Right ventricle myocardium inferior (tissue), 1 donor: ENCODE measurements at regions not wholly inside any gene's neighbourhood (a gene's known extent, or its start where the extent isn't known, plus 50 kb on each side); places are given as distances from the start of the nearest gene placed in this dataset.
A peak's percentile ranks its signal among the peaks of the same experiment; 100 is the strongest.
"Not testable (repeated sequence)": the region's sequence is repeated elsewhere in the genome, so short reads cannot be mapped to it uniquely, and the experiment has no call there.

Source experiments
- ATAC-seq: fragments of 200-7000 bp; cut with Tn5 transposase; one replicate; pipeline ENCODE4 v1.9.1; 2020; ENCODE audit warnings: mild to moderate bottlenecking, moderate library complexity
- DNase-seq: peaks from one replicate; pipeline ENCODE4 v3.0.0; 2021; ENCODE audit errors: missing footprints
- intact Hi-C: fragments of 100-400 bp; cut with DNase I; formaldehyde crosslinking; loops from one replicate; pipeline ENCODE4 v1.11.0; 2022
- donor health status: DM: no; HTN: yes; CAD: no; lungs with severe emphysema.

DNA sequence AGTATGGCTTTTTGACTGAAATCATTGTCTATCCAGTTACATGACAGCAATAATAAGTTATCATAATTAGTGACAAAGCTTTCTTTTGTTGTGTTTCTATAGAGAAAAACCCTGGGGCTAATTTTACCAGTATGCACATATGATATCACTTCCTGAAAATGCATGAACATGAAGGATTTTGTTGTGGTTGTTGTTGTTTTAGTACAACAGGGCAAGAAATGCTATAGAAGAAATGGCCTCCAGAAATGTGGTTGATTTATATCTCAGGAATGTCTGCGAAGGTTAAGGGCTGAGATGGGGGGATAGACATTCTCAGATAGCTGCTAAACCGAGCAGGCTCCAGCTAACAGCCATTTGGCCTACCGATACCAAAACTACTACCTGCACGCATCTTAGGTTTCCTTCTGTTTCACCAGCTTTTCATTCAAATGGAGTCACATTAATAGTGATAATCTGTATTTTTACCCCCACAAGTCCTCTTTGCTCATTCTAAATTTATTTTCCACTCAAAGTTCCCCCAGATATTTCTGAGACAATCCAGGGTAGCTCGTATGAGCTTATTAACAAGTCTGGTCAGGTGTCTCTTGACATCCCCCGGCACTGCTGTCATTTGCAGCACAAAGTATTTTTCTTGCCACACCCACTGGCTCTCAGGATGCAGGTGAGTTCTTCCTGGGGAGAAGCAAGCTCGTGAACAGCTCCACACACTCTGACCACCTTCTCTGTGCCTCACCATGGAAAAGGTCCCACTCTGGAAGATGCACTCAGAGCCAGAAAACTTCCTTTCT, 232.4 kb upstream of the GAS1 start:
- DNase-seq (no peak), ATAC-seq (no peak)
- intact Hi-C loops: no loop called here

DNA sequence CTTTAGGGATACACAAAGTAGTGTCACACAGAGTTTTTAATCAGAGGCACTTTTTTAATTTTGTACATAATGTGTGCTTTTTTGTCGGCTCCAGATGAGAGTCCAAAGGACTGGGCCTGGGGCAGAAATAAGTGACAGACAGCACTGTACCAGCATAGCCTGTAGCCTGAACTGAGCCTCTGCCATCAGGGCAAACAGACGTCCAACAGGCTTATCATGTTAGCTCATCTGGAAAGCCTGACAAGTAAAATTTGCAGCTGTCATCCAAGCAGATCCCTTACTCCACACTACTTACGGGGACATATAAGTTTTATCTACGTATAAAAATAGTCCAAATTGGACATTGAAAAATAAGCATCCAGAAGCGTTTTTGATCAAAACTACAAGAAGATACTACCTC, 233.1 kb upstream of the GAS1 start:
- intact Hi-C loops: no loop called here
- ATAC-seq: no peak
- no peak for DNase-seq

DNA sequence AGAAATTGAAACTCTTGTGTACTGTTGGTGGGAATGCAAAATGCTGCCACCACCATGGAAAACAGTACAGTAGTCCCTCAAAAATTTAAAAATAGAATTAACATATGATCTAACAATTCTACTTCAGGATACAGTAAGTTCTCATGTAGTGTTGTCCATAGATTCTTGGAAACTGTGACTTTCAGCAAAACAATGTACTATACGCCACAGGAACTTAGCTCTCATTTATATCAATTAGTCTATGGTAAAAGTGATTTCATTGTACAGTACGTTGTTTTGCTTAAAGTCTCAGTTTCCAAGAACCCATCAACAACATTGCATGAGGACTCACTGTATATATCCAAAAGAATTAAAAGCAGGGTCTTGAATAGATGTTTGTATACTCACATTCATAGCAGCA, 233.5 kb upstream of the GAS1 start:
- ATAC-seq (no peak), DNase-seq (no peak)
- intact Hi-C loops: no loop called here

DNA sequence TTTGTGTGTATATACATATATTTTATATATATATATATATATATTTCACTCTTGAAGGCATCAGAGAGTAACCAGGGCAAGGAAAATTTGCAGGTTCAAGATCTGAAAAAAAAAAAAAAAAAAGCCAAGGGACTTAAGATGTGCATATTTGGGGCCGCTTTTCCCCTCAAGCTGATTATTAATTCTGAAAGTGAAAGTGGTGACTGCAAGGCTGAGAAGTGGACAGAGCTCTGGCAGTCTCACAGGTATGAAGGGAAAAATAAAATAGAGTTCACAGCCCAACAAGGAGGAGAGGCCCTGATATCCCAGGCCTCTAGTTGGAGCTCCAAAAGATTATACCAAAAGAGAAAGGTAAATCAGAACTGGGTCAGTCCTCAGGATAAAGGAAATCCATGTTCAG, 234.4 kb upstream of the GAS1 start:
- no peak for DNase-seq
- intact Hi-C loops: no loop called here

DNA sequence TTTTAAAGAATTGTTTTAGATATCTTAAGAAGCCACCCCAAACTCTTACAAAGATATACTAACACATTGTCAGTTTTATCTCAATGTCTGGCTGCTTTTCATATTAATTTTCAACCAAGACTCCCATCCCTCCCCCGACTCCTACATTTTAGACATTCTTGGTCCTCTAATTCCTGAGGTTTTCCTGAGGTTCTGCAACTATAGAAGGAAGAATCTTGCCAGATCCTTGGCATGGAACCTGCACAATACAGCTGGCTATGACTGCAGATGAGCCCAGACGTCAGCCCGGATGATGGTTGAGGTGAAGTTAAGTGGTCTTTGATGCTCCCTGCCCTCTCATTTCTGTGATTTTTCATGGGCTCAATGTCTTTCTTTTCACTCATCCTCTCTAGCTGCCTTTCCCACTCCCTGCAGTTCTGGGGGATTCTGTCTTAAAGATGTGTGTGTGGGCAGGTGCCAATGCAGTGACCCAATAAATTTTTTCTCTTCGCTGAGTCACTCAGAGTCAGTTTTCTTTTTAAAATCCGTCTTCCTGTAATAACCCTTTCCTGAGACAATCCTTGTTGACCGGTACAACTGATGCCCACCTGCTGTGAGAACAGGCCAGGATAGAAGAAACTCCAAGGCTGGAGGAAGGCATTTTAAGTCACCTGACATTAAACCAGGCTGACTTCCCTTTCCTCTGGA, 237.8 kb upstream of the GAS1 start:
- DNase-seq: no peak
- ATAC-seq: no peak
- intact Hi-C loops: no loop called here

More for the DNA sequence above, 234.4 kb upstream of the GAS1 start:
- ATAC-seq: no peak

DNA sequence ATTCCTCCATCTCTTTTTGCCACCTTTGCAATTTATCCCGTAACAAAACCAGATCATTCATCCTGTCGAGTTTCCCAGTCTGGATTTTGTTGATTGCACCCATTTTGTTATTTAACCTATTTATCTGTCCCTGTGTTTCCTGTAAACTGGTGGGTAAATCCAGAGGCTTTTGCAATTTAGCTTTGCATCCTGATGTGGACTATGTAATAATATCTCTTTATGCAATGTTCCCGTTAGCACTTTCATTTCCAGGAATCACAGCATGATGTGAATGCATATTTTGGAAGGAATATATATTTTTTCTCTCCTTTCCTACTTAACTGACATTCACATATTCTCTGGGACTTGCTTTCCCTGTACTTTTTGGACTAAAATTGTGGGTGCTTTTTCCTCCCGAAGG, 240.3 kb upstream of the GAS1 start:
- ATAC-seq: no peak
- intact Hi-C loops: no loop called here
- no peak for DNase-seq

DNA sequence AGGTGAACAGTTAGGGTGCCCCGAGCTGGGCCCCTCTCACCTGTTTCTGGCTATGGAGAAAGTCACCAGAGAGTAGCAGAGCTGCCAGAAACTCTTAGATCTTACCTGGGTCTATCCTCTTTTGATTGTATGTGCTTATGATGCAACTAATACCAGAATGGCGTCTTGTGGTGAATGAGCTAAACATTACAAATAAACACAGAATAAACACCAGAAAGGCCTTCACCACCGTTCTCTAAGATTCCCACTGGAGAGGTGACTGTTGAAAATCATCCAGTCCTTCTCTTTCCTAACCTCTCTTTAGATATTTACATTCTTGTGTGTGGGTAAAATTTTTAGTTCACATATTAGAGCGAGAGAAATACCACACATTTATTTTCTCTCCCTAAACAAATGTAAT, 241.7 kb upstream of the GAS1 start:
- intact Hi-C loops: no loop called here
- no peak for ATAC-seq
- DNase-seq: no peak

DNA sequence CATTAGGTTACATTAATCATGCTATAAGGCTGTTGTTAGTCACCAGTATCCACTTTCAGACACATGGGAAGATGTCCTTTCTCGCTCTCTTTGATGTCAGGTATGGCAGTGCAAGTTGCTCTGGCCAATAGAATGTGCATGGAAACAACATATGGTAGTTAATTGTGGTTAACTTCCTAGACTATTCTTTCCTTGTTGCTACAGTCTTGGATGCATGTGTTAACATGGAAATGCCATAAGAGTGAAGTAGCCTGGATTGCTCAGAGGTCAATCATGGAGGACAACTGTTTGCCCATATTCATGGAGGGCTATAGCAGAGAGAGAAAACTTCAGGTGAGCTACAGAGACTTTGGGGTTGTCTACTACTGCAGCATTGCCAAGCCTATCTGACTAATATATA, 245.8 kb upstream of the GAS1 start:
- no peak for DNase-seq
- intact Hi-C loops: no loop called here
- ATAC-seq: no peak

DNA sequence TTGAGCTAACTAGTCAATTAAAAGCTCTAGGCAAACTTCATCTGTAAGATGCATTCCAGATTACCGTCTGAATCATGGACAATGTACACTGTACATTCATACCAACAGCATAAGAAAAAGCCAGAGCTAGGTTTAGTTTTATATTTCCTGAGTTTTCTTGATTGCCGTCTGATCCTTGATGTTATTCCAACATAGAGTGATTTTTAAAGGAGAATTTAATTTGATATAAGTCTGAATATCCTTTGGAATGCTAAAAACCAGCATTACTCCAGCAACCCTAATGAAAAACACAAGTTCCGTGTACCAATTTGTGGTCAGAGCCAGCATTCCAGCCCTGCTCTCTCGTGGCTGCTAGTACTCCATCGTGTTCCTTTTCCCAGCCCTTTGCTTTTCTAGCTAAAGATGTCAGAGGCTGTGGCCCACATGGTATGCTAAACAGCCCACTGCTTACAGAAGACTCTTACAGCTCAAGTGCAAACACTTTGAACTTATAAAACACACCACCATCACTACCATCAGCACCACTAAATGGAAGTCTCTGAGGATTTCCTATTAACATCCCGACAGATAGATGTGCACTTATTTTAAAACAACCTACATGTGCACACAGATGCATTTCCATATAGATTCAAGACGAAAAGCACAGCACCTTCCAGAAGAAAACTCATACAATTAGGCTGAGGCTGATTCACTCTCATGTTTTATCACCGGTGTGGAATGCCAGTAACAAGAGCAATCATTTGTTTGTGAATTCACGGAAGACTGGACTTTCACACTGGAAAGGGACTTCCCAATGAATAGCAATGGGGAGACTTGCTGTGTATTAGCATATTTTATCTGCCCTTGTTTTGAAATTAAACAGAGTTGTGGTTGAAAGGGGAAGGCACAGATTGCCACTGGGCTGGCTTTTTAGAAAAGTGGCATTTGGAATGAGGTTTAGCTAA, 246.9 kb upstream of the GAS1 start:
- no peak for DNase-seq
- ATAC-seq: no peak
- intact Hi-C loops: no loop called here

DNA sequence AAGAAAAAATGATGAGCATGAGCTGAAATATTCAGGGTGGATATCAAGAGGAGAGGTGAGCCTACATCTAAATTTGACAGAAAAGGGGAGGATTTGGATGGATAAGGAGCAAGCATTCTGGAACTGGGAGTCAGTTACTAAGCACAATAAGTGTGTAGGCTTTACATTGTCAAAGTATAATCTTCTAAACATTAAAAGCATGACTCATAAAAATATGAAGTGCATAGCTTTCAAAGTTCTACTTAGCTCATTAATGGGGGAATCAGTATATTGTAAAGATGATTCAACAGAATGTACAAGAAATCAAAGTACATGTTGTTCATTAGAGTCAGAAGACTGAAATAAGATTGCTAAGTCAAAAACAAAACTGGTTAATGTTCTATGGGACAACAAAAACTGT, 248.0 kb upstream of the GAS1 start:
- intact Hi-C loops: no loop called here
- no peak for DNase-seq
- ATAC-seq: no peak

DNA sequence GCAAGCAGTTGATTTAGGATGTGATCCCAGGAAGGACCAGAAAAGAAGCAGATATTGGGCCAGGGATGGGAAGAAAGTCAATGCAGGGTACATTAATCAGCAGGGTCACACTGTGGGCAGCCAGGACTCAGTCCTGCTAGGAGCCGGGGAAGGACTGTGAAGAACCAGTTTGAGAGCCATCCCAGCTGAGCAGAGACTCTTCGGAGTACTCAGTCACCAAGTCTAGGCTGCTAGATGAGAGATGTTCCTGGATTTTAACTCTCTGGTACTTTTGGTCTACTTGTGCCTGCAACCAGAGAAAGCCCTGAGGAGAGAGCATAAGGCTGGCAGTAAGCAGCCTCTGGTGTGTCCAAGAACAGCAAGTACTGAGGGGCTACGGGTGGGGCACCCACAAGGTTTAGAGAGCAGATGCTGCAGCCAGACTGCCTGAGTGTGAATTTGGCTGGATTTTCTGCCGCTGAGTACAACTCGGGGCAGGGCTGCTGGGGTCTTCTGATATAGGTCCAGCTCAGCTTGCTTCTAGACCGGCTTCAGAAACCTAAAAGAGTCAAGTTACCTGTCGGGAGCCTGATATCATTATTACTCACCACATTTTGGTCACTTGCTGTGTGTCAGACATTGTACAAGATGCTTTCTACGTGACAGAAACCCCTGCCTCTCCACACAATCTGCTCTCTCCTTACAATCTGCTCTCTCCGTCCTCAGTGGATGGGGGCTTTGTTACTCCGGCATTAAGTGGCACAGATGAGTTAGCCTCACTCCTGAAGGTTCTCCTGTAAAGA, 250.2 kb upstream of the GAS1 start:
- DNase-seq (no peak), ATAC-seq (peak; percentile 31)
- intact Hi-C loops: no loop called here

DNA sequence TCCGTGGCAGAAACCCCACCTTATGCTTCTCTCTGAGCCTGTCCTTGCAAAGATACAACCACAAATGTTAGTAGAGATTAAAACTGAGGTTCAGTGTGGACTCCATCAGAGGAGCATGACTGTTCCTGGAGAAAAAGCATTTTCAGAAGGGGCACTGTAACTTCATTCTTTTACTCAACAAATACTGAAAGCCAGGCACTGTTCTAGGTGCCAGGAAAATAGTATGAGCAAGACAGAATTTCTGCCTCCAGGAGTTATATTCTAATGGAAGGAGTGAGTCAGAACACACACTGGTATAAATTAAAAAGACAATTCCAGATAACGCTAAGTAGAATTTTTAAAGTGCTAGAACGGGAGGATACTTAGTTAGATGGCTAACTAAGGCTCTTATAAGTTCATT, 251.4 kb upstream of the GAS1 start:
- intact Hi-C loops: no loop called here
- no peak for DNase-seq
- no peak for ATAC-seq

DNA sequence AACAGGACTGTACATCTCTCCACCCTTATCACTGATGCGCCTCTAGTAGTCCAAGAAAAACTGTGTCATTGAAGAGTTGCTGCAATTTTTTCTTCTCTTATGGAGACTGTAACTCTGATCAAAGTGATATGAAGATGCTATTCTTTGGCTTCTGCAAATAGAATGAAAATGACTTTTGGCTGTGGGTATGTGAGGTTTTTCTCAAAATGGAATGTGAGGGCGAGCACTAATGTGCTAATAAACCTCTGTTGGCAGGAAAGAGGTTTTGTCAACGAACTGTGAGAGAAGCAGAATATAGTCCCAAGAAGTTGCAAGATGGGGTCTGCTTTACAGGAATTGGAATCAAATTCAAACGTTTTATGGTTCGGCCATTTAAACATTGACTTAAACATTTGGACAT, 252.0 kb upstream of the GAS1 start:
- intact Hi-C loops: no loop called here
- no peak for DNase-seq
- ATAC-seq: no peak

DNA sequence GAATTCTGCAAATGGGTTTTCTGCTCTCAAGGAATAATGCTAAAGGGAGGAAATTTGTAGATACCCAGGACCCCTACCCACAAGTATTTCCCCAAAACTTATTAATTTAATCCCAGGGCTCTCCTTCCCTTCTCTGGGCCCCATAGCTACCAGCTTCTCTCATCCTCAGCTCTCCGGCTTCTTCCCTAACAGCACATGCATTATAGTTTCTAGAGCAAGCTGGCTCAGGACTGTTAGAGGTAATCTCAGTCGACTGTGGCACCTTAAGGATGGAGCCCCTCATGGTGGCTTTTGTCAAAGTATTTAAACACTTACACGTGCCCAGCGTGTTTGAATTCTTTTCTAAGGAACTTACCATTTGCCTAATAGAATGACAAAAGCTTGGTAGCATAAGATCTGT, 252.5 kb upstream of the GAS1 start:
- intact Hi-C loops: no loop called here
- ATAC-seq: no peak
- DNase-seq: no peak

DNA sequence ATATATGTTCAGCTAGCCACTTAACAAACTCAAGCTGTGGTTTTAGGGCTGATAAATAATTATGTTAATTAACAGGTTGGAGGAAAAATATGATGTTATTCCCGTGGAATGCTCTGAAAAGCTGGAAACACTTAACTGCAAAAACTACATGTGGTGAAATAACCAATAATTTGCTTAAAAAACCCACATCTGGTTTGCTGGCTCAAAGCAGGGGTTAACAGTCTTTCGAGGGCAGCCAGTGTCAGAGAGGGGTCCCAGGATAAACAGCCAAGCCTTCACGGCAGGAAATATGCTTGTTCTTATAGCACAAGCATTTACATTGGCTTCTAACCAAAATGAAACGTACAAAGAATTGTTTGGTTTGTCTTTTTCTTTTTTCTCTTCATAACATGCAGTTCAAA, 254.0 kb upstream of the GAS1 start:
- intact Hi-C loops: no loop called here
- no peak for ATAC-seq
- no peak for DNase-seq

DNA sequence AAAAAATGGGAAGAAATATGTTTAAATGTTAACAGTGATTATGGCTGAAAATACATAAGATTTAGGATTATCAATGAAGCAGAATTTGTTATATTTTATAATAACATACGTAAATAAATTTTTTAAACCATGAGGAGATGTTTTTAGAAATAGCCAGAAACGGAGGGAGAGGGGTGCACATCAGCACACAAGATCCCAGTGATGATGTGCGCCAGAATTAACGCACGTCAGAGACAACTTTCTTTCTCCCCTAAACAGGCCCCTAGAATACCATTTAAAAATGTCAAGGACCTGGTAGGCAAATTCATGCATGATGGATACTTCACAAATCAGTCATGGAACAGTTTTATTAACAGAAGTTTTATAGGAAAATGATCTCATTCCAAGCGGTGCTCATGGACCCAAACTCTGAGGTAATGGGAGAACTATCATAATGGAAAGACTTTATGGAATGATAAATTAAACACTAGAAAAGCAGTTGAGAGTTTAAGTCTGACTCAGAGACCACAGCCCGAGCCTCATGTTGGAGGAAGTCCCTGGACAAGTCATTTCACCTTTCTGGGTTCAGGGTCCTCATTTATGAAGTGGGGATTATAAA, 258.9 kb upstream of the GAS1 start:
- no peak for DNase-seq
- no peak for ATAC-seq
- intact Hi-C loops: no loop called here

DNA sequence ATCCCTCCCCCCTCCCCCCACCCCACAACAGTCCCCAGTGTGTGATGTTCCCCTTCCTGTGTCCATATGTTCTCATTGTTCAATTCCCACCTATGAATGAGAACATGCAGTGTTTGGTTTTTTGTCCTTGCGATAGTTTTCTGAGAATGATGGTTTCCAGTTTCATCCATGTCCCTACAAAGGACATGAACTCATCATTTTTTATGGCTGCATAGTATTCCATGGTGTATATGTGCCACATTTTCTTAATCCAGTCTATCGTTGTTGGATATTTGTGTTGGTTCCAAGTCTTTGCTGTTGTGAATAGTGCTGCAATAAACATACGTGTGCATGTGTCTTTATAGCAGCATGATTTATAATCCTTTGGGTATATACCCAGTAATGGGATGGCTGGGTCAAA, 263.4 kb upstream of the GAS1 start:
- DNase-seq, ATAC-seq, intact Hi-C loops: not testable (repeated sequence)

DNA sequence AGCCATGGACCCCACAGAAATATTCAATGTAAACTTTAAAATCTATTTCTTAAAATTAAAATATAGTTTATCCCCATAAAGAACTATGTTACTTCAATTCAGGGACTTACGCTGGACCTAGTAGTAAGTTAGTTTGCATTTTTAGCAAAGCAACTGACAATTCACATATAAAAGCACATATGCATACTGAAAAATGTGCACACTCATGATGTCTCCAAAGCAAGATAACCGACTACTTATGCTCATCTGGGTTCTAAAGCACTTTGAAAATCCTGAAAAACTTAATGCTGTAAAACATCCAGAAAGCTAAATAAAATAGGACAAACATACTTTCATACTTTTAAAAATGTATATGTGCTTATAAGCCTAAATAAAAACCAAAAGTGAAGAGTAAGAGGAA, 264.4 kb upstream of the GAS1 start:
- ATAC-seq: no peak
- intact Hi-C loops: no loop called here
- DNase-seq: no peak

DNA sequence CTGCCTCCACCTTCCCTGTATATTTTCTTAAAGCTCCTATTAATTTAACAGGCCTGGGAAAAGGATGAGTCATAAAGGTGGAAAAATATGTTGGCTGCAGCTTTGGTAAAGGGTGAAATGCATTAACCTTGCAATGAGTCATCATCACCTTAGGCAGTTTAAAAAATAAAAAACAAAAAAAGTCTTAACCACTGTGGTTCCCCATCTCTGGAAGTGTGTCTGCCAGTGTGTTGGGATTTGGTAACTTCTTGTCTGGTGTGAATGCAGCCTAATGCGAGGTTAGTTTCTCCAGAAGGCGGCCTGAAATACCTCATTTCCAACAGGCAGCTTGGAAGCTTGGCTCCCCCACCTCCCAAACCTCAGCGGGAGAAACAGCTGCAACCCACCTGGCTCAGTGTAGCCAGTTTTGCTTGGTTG, 265.3 kb upstream of the GAS1 start:
- ATAC-seq (no peak), DNase-seq (no peak)
- intact Hi-C loops: no loop called here
